Spleen (tissue), 11 donors: ENCODE measurements at regions not wholly inside any gene's neighbourhood (a gene's known extent, or its start where the extent isn't known, plus 50 kb on each side); places are given as distances from the start of the nearest gene placed in this dataset.

Experiments used
- DNase-seq: peaks from one replicate; pipeline ENCODE4 v3.0.0-alpha.2; 2020
- H3K27ac ChIP-seq, 8 donors: fragments of 200-600 bp; sonication (generic) in 7 of 8; 1 replicate in 4 of 8; 2 replicates in 4 of 8; pipeline versions ENCODE4 v1.5.0 to v1.8.0; 2016 to 2021; ENCODE audit warnings: inconsistent platforms in 4 of 8, mild to moderate bottlenecking in 4 of 8, moderate library complexity in 1 of 8
- H3K27me3 ChIP-seq, 7 donors: fragments of 200-600 bp; sonication (generic) in 6 of 7; replicated peaks in 1 of 7; 1 replicate in 4 of 7; 2 replicates in 3 of 7; pipeline versions ENCODE4 v1.5.0 to v1.8.0; 2016 to 2021; ENCODE audit warnings: inconsistent platforms in 3 of 7, mild to moderate bottlenecking in 1 of 7
- H3K36me3 ChIP-seq, 6 donors: fragments of 200-600 bp; sonication (generic) in 5 of 6; 1 replicate in 4 of 6; 2 replicates in 2 of 6; pipeline versions ENCODE4 v1.5.0 to v1.8.0; 2016 to 2021; ENCODE audit warnings: inconsistent platforms in 2 of 6
- H3K4me1 ChIP-seq, 6 donors: fragments of 200-600 bp; sonication (generic) in 5 of 6; 1 replicate in 3 of 6; 2 replicates in 3 of 6; pipeline versions ENCODE4 v1.5.0 to v1.8.0; 2016 to 2021; ENCODE audit warnings: inconsistent platforms in 3 of 6
- H3K4me3 ChIP-seq, 8 donors: fragments of 200-600 bp; sonication (generic) in 7 of 8; 1 replicate in 4 of 8; 2 replicates in 4 of 8; pipeline versions ENCODE4 v1.5.0 to v1.8.0; 2016 to 2021; ENCODE audit warnings: inconsistent platforms in 4 of 8, mild to moderate bottlenecking in 4 of 8, moderate library complexity in 2 of 8
- H3K9me3 ChIP-seq, 8 donors: fragments of 200-600 bp; sonication (generic) in 7 of 8; 1 replicate in 4 of 8; 2 replicates in 4 of 8; pipeline versions ENCODE4 v1.5.0 to v1.8.0; 2016 to 2021; ENCODE audit warnings: inconsistent platforms in 4 of 8
- CTCF ChIP-seq, 11 experiments: fragments of 200-600 bp in 7 of 11; fragments of 450-650 bp in 4 of 11; sonication (generic) in 4 of 11; IDR thresholded peaks in 8 of 11; conservative IDR thresholded peaks in 3 of 11; 1 replicate in 7 of 11; 2 replicates in 4 of 11; pipeline versions ENCODE4 v1.4.0 to v1.8.0; 2016 to 2021; ENCODE audit warnings: antibody characterized with exemption in 11 of 11, inconsistent platforms in 4 of 11, mild to moderate bottlenecking in 1 of 11
- POLR2A ChIP-seq, 3 donors: fragments of 450-650 bp; IDR thresholded peaks; one replicate each; pipeline ENCODE4 v1.5.1; 2017; ENCODE audit warnings: antibody characterized with exemption in 3 of 3, mild to moderate bottlenecking in 1 of 3
- POLR2AphosphoS5 ChIP-seq, 3 donors: sonication (generic); formaldehyde crosslinking; IDR thresholded peaks; one replicate each; pipeline ENCODE4 v1.5.1; 2017; ENCODE audit warnings: antibody characterized with exemption in 3 of 3
- WGBS, 5 donors: extraction: QIAGEN DNeasy Blood & Tissue Kit in 3 of 5; methylation state at CpG; one replicate each; pipeline versions ENCODE4 v1.1.5 to v1.1.7; 2013 to 2018; 5-methylcytosine and 5-hydroxymethylcytosine counted together
- intact Hi-C: fragments of 100-400 bp; cut with DNase I; formaldehyde crosslinking; loops from one replicate; pipeline ENCODE4 v1.15.0; 2023; ENCODE audit warnings: low total_unique reads
- donor health status: healthy with polysubstance abuse.
- donor health status: DM: no; HTN: no; CAD: no; lungs with moderate emphysema.
- donor health status: DM: no; HTN: no; CAD: no.
- donor health status: Bipolar disorder and iron deficiency.
- donor health status: healthy.
- donor health status: DM: no; HTN: no; CAD: no.
- donor health status: DM: yes; HTN: yes; CAD: no.

GRCh38 chr7:52269669-52270068 is 765.8 kb upstream of the POM121L12 start:
- Histone ChIP-seq H3K36me3 (no peaks in the 10 kb centered on the region), H3K9me3 (peaks cover 0 to 18% (median 10%) of the 10 kb centered on the region in 8 donors), H3K4me1 (no peaks in the 10 kb centered on the region), H3K4me3 (no peak overlapping the region), H3K27ac (no peak overlapping the region), H3K27me3 (no peaks in the 10 kb centered on the region)
- TF ChIP-seq CTCF (IDR thresholded peaks at IDR 0.05 in 8 of 11, conservative IDR thresholded peaks at IDR 0.05 in 3 of 11) (no peak), POLR2AphosphoS5 (IDR thresholded peaks at IDR 0.05) (no peak), POLR2A (IDR thresholded peaks at IDR 0.05) (no peak)
- WGBS, 5 donors = 66 to 81% (median 66%) methylated on average over 2 of the region's 2 CpGs
- DNase-seq = no peak
- intact Hi-C loops = no loop called here

- TF ChIP-seq POLR2A (IDR thresholded peaks at IDR 0.05) (no peak), POLR2AphosphoS5 (IDR thresholded peaks at IDR 0.05) (no peak), CTCF (IDR thresholded peaks at IDR 0.05 in 8 of 11, conservative IDR thresholded peaks at IDR 0.05 in 3 of 11) (no peak)
- H3K4me1 ChIP-seq = no peaks in the 10 kb centered on the region
- intact Hi-C loops = no loop called here
- DNase-seq = no peak
- peaks cover 0 to 19% (median 2%) of the 10 kb centered on the region in 8 donors for H3K9me3 ChIP-seq
- H3K27me3 ChIP-seq = no peaks in the 10 kb centered on the region
- no peak overlapping the region for H3K27ac ChIP-seq
- H3K36me3 ChIP-seq = no peaks in the 10 kb centered on the region
- H3K4me3 ChIP-seq = no peak overlapping the region
- 78 to 82% (median 80%) methylated on average over 6 of the region's 6 CpGs for WGBS, 5 donors
These were observed 774.4 kb upstream of the POM121L12 start for GRCh38 chr7:52261057-52261456.

GRCh38 chr7:52260046-52260665 is 775.3 kb upstream of the POM121L12 start:
- Histone ChIP-seq H3K9me3 (peaks cover 0 to 22% (median 2%) of the 10 kb centered on the region in 8 donors), H3K27ac (no peak overlapping the region), H3K4me3 (no peak overlapping the region), H3K4me1 (no peaks in the 10 kb centered on the region), H3K27me3 (no peaks in the 10 kb centered on the region), H3K36me3 (no peaks in the 10 kb centered on the region)
- 73 to 78% (median 75%) methylated on average over 6 of the region's 6 CpGs for WGBS, 5 donors
- intact Hi-C loops = no loop called here
- no peak for TF ChIP-seq POLR2AphosphoS5 (IDR thresholded peaks at IDR 0.05)
- TF ChIP-seq CTCF (IDR thresholded peaks at IDR 0.05 in 8 of 11, conservative IDR thresholded peaks at IDR 0.05 in 3 of 11) = no peak
- no peak for TF ChIP-seq POLR2A (IDR thresholded peaks at IDR 0.05)
- DNase-seq = no peak

- 51 to 68% (median 61%) methylated on average over 2 of the region's 2 CpGs for WGBS, 5 donors
- H3K9me3 ChIP-seq = peaks cover 0 to 19% (median 2%) of the 10 kb centered on the region in 8 donors
- no peak overlapping the region for H3K27ac ChIP-seq
- TF ChIP-seq POLR2AphosphoS5 (IDR thresholded peaks at IDR 0.05) = no peak
- no peak for TF ChIP-seq CTCF (IDR thresholded peaks at IDR 0.05 in 8 of 11, conservative IDR thresholded peaks at IDR 0.05 in 3 of 11)
- no peaks in the 10 kb centered on the region for H3K27me3 ChIP-seq
- H3K4me1 ChIP-seq = no peaks in the 10 kb centered on the region
- intact Hi-C loops = no loop called here
- no peak for DNase-seq
- H3K4me3 ChIP-seq = no peak overlapping the region
- no peaks in the 10 kb centered on the region for H3K36me3 ChIP-seq
These were observed 777.5 kb upstream of the POM121L12 start for GRCh38 chr7:52257890-52258289.
